SK-N-DZ (cell line): ENCODE measurements at regions not wholly inside any gene's neighbourhood (a gene's known extent, or its start where the extent isn't known, plus 50 kb on each side); places are given as distances from the start of the nearest gene placed in this dataset.

Experiments used
- DNase-seq: peaks from one replicate; pipeline ENCODE4 v3.0.0-alpha.2; 2015; ENCODE audit warnings: low spot score

- DNase-seq = peak; percentile 25
Observed at GRCh38 chr3:163476179-163476578, 1602.1 kb downstream of the SI start.

DNA sequence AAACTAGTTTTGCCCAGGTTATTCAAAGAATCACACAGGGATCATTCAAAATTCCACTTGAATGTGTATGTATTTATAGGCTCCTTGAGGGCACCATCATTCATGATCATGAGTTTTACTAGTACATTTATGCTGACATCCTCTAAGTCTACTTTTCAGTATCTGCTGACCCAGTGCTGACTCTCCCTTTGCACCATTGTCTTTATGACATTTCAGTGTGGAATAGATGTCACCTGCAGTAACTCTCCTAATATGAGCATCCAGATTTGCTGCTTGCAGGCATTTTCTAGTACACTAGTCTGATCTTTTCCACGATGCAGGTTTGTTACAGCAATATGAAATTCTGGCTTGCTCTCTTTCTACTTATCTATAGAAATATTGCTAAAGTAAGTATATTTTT lies 1603.5 kb downstream of the SI start:
- no peak for DNase-seq

- DNase-seq = no peak
Observed at GRCh38 chr3:163468531-163469335, 1609.6 kb downstream of the SI start.

- DNase-seq = no peak
Observed at GRCh38 chr3:163462446-163462845, 1615.8 kb downstream of the SI start.

DNA sequence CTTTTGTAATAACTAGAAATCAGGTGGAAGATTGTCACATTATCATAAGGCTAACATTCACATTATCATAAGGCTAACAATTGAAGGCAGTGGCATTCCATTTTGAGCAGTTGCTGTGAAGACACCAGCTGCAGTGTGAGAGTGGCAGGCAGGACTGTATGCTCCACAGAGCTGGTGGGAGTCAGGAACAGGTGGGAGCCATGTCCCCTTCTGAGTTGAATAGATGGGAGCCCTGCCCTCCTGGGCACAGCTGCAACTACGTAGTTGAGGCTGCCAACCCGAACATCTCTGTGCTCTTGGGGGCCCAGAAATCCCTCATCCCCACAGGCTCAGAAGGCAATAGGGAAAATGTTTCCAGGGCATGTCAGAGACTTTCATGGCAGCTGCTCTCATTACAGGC lies 1627.6 kb downstream of the SI start:
- DNase-seq = no peak

- no peak for DNase-seq
Observed at GRCh38 chr3:163438760-163439159, 1639.5 kb downstream of the SI start.

DNA sequence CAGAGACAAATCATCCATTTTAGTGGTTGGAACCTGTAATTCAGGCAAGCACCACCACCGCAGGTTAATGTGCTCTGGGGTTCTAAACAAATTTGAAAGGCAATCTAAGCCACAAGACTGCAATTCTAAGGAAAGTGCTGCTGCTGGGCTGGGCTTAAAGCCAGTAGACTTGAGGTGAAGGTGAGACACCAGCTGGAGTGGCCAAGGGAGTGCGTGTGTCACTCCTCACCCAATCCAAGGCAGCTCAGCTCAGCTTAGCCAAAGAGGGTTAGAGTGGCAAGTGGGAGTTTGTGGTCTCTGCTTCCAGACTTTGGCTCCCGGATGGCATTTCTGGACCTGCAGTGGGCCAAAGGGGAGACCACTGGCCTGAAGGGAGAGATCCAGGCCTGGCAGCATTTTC lies 1655.6 kb downstream of the SI start:
- DNase-seq = no peak

DNA sequence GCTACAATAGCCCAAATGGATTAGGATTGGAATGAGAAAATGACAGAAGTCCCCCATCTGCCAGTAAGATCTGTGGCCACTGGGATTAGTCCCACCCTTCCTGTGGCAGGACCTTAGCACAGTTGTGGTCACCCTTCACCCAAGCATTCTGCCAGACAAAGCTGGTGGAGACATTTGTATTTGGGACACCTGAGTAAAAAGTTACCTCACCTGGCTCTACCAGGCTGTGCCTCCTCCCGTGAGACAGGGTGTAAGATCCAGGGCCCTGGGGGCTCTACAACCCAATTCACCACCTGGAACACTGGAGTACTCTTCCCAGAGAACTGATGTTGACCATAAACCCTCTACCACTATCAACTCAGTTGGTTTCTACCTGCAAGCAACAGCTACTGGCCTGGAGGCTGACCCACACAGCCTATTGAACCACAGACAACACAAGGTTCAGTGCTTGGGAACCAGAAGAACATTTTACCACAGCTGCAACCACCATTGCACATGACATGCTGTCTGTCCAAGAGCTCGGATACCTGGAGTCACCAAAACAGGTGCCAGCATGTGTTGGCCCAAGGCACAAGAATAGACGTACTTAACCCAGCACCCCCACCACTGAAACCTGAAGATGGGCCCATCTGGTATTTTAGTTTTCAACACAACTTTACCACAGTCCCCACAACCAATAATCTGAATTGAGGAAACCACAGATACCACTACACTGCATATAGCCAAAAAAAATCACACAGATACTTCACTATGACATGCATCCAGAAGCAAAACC lies 1686.7 kb downstream of the SI start:
- no peak for DNase-seq

- no peak for DNase-seq
Observed at GRCh38 chr3:163384383-163384782, 1693.9 kb downstream of the SI start.

DNA sequence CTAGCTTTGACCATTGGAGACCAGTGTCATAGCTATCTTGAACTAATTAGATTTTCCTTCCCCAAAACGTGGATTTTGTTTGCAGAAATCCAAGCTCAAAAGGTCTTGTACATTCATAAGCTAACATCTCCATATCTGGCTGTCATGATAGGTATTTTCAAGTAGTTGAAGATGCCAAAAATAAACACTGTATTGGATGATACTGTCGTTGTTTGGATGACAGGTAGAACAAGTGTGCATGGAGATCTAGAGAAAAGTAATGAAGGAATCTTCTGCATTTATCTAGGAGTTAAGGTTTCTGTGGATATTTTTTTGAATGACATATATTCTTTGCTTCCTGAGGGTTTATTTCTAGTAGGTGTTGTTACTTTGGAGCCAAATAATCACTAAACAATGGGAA lies 1696.1 kb downstream of the SI start:
- no peak for DNase-seq

DNA sequence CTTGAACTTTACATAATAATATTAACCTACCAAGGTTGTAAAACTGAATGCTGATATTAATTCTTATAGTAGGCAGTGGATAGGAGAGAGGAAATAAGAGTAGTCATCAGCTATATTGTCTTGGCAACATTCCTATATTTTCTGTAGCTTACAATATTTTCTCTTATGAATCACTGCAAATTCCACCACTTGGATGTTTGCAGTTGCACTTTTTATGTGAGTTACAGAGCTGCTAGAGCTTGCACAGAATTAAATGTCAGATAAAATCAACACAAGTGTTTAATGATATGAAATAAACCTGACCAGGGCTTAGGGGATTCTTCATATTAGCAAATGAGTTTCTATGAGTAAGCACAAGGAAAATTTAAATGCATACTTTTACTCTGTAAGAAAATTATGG lies 1710.1 kb downstream of the SI start:
- DNase-seq = no peak

DNA sequence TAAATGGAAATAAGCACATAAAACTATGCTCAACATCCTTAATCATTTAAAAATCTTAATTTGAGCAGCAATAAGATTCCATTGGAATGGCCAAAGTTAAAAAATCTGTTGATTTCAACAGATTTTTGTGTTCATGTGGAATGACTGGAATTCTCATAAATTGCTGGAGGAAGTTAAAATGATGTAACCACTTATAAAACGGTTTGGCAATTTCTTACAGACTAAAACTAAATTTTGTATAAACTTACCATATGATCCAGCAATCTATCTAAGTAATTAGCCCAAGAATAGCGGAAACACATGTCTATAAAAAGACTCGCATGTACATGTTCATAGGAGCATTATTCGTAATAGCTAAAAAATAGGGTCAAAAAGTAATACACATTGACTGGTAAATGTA lies 1713.6 kb downstream of the SI start:
- no peak for DNase-seq

- DNase-seq = peak; percentile 94
Observed at GRCh38 chr3:163362151-163362550, 1716.1 kb downstream of the SI start.

- peak; percentile 86 for DNase-seq
Observed at GRCh38 chr3:163361357-163361878, 1716.9 kb downstream of the SI start.

DNA sequence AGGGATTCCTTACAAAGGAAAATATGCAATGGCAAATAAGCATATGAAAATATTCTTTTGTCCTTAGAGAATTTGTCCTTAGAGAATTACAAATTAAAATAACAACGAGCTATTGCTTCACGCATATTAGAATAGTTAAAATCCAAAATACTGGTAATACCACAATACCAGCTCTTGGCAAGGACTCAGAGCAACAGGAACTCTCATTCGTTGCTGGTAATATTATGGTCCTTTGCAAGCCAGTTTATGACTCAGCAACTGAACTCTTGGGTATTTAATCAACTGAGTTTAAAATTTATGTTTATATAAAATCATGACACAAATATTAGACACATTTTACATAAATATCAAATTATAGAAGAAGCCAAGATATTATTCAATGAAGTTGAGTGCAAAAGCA lies 1730.4 kb downstream of the SI start:
- no peak for DNase-seq

DNA sequence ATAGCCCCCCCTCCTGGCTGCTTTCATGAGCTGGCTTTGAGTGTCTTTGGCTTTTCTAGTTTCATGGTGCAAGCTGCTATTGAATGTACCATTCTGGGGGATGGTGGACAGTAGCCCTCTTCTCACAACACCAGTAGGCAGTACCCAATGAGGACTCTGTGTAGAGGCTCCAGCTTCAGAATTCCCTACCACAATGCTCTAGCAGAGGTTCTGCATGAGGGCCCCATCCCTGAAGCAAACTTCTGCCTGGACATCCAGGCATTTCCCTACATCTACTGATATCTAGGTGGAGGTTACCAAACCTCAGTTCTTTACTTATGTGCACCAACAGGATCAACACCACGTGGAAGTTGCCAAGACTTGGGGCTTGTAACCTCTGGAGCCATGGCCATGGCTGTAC lies 1742.9 kb downstream of the SI start:
- no peak for DNase-seq

- no peak for DNase-seq
Observed at GRCh38 chr3:163328680-163329079, 1749.6 kb downstream of the SI start.

DNA sequence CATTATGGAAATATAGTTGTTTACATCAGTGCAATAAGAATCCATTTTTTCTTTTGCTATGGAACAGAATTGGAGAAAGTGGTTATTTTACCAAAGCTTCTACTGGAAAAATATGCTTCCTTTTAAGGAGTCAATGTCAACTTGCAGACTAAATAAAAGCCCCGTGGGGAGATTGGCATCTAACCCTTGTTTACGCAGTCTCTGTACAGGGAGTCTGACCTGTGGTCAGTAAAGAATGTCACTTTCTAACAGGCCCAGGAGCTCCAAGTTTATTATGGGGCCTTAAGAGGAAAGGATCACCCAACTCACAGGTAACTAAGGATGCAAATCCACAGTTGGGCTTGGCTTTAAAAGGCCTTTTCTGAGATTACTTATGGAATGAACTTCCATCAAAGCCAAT lies 1751.2 kb downstream of the SI start:
- no peak for DNase-seq

- no peak for DNase-seq
Observed at GRCh38 chr3:163315786-163316185, 1762.5 kb downstream of the SI start.

DNA sequence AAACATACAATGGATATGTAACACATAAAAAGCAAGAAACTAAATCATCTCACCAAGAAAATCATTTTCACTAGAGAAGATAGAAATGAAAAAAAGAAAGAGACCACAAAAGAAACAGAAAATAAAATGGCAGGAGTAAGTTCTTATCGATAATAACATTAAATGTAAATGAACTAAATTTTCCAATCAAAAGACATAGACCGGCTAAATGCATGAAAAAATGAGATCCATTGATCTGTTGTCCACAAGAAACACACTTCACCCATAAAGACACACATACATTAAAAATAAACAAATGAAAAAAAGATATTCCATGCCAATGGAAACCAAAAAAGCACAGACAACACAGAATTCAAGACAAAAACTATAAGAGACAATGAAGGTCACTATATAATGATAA lies 1771.9 kb downstream of the SI start:
- no peak for DNase-seq

GRCh38 chr3:163273694-163274093 lies 1777.1 kb downstream of the OTOL1 start:
- DNase-seq = no peak

- no peak for DNase-seq
Observed at GRCh38 chr3:163266731-163267130, 1770.1 kb downstream of the OTOL1 start.

DNA sequence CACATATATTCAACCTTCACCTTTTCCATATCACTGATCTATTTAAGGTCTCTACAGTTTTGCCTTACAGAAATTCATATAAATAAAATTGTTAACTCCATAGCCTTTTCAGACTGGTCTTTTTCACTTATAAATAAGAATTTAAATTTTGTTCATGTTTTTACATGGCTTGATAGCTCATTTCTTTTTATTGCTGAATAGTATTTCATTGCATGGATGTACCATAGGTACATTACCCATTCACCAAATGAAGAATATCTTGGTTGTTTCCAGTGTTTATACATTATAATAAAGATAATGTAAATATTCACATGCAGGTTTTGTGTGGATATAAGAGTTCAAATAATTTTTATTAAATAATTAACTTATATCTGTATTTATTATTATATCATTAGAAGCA lies 1765.0 kb downstream of the OTOL1 start:
- DNase-seq = no peak
